GM13977 (cell line): ENCODE measurements at regions not wholly inside any gene's neighbourhood (a gene's known extent, or its start where the extent isn't known, plus 50 kb on each side); places are given as distances from the start of the nearest gene placed in this dataset.

ENCODE experiments used
- DNase-seq: peaks from one replicate; pipeline ENCODE4 v3.0.0; 2012; ENCODE audit warnings: low spot score
- in situ Hi-C: fragments of 300-500 bp; cut with MboI; formaldehyde crosslinking; loops from one replicate; pipeline ENCODE4 v1.12.0; 2022; ENCODE audit warnings: low sequenced_read_pairs, low pct_unique_long_range_greater_than_20kb, mixed read lengths, inconsistent platforms; ENCODE audit not compliant: unreplicated experiment
- TF ChIP-seq, protein P1 (sequence below): IDR thresholded peaks from 2 replicates; pipeline ENCODE4 v1.5.1; 2012; ENCODE audit warnings: mild to moderate bottlenecking, control low read depth; ENCODE audit not compliant: insufficient read depth; ENCODE audit errors: extremely low read depth, missing control alignments

DNA sequence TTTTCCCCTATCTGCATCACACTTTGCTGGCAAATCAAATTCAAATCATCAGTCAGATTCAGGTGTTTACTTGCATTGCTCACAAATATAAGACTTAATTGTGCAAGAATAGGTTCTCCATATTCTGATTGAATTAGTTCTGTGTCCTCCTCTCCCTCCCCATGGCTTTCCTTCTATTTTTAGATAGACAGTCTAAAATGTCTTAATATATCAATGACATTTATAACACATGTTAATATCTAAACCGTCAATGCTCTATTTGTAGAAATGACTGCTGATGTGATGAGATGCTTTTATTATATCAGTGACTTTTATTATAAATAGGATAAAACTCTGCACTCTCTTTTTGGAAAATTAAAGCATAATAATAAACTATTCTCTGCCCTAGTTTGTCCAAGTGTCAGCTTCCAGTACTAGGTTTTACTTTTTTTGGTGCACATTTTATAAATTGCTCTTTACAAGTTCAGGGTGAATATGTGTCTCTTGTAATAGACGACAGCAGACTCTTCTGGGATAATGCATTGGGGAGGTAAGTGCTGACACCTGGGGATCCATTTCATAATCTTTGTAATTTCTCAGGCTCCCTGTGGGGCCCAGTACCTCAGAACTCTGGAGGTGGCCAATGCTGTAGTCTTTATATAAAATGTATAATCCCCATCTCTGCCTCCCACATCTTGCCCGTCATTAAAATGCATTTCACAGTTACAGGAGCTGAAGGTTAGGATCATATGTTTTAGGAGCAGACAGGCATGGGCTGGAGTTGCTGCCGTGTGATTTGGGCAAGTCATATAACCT is 321.5 kb downstream of the BRINP1 start:
- TF ChIP-seq, protein P1, sequence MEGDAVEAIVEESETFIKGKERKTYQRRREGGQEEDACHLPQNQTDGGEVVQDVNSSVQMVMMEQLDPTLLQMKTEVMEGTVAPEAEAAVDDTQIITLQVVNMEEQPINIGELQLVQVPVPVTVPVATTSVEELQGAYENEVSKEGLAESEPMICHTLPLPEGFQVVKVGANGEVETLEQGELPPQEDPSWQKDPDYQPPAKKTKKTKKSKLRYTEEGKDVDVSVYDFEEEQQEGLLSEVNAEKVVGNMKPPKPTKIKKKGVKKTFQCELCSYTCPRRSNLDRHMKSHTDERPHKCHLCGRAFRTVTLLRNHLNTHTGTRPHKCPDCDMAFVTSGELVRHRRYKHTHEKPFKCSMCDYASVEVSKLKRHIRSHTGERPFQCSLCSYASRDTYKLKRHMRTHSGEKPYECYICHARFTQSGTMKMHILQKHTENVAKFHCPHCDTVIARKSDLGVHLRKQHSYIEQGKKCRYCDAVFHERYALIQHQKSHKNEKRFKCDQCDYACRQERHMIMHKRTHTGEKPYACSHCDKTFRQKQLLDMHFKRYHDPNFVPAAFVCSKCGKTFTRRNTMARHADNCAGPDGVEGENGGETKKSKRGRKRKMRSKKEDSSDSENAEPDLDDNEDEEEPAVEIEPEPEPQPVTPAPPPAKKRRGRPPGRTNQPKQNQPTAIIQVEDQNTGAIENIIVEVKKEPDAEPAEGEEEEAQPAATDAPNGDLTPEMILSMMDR: no peak
- no peak for DNase-seq
- in situ Hi-C loops: no loop called here

DNA sequence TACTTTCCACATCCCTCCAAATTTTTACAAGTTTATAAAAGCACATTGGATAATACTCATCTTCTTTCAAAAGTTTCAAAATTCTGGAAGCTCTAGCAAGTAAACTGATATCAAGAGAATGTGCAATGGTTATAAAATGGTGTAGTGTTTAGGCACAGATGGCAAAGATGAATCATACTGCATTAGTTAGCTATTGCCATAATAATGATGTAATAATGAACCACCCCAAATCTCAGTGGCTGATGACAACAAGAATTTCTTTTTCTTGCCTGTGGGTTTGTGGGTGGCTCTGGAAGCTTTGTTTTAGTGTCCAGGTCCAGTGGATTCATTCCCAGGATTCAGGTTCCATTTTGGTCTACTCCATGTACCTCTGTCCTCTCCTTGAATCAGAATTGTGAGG is 319.0 kb downstream of the BRINP1 start:
- DNase-seq: no peak
- TF ChIP-seq, protein P1: no peak
- in situ Hi-C loops: no loop called here

DNA sequence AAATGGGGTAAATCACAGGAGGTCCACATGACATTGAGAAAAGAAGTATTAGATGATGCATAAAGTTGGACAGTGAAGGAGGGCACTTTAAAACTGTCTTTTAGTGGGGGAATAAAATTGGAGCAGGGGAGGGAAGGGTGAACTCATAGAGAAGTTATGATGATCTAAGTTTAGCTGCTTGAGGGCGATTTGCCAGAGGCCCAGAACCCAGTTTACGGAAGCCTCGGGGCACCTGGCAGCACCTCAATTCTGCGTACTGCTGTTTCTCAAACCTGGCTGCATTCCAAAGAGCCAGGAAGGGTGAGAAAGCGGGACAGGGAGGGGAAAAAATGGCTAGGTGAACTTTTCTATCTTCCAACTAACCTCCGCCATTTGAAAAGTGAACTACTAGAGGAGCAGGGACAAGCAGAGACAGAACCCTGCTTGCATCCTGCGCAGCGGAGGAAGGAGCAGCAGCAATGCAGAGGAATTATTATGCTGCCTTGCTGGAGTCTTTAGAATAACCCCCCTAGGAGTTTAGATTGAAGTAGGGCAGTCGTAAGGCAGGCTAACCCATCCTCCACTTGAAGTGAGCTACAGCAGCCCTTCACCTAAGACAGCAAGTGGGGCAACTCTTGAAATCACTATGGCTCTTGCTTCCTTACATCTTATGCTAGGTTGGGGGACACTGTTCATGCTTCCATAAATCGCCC is 316.8 kb downstream of the BRINP1 start:
- no peak for DNase-seq
- in situ Hi-C loops: no loop called here
- TF ChIP-seq, protein P1: no peak

DNA sequence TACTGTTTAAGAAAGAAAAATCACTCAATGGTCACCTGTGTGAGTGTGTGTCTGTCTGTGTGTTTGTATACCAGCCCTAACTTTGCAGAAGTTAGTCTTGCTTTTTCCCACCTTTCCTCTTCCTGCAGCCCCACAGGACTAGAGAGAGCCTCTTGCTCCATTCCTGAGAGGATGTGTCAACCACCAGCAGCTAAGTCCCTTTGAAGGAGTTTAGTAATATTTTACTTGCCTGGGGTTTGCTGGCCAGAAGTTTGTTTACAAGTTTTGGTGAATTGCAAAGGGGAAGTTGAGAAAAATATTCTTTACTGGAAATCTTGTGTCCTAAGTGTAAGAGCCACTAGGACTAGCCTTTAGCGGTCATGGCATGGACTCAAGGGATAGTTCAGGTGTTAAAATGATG is 316.2 kb downstream of the BRINP1 start:
- in situ Hi-C loops: no loop called here
- TF ChIP-seq, protein P1: no peak
- DNase-seq: no peak

DNA sequence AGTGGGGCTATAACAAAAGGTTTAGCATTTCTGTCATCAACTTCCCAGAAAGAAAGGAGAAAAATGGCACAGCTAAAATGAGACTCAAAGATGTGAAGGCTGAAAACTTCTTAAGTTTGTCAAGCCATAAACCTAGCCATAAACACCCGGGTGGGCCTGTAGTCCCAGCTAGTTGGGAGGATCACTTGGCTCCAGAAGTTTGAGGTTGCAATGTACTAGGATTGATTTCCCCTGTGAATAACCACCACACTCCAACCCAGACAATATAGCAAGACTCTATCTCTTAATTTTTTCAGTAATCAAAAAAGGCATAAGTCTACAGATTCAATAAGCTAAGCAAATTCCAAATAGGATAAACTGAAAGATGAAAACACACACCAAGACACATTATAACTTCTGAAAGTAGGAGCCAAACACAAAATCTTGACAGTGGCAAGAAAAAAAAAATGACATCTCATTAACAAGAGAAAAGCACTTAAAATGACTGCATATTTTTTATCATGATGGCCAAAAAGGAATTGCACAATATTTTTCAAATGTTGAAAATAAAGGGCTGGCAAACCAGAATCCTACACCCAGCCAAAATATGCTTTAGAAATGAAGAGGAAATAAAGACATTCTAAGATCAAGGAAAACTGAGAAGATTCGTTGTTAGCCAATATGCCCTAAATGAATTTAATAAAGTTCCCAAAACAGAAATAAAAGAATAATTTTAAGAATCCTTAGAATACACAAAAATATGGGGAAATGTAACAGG is 308.4 kb downstream of the BRINP1 start:
- in situ Hi-C loops: no loop called here
- DNase-seq: no peak
- TF ChIP-seq, protein P1: no peak

DNA sequence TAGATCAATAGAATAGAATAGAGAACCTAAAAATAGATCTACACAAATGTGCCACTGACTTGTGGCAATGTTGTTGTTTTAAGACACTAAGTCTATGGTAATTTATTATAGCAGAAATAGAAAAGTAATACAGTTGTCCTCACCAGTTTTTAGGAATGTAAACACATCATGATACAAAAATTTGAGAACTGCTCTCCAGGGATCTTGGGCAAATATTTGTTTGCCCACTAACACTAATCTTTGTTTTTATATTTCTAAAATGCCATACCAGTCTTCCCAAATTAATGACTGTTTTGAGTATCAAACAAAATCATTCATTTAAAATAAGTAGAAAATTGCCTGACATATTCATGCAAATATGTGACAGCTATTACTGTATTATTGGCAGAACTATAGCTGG is 297.6 kb downstream of the BRINP1 start:
- in situ Hi-C loops: no loop called here
- no peak for DNase-seq
- TF ChIP-seq, protein P1: no peak
